HepG2 (cell line): ENCODE measurements at regions not wholly inside any gene's neighbourhood (a gene's known extent, or its start where the extent isn't known, plus 50 kb on each side); places are given as distances from the start of the nearest gene placed in this dataset.

ENCODE experiments used
- ATAC-seq: fragments of 200-7000 bp; cut with Tn5 transposase; 3 replicates; pipeline ENCODE4 v1.9.1; 2020; ENCODE audit warnings: mild to moderate bottlenecking, moderate library complexity
- BruUV-seq: library from RNA; stranded (reverse); fragments of 400-500 nt; replicated peaks from 2 replicates; lab custom pipeline; 2021; lab: Mats Ljungman, UMichigan
- CTCF ChIA-PET: fragments of 300-600 bp; formaldehyde crosslinking; extraction: SDS; loops from one replicate; lab custom pipeline; 2021; ENCODE audit warnings: low total read pairs, inconsistent platforms, low intra/inter-chr PET ratio; lab: Yijun Ruan, JAX
- POLR2A ChIA-PET: fragments of 350-600 bp; sonication (Branson Sonifier 250); formaldehyde crosslinking; loops from one replicate; lab custom pipeline; 2020; ENCODE audit warnings: antibody characterized with exemption, inconsistent platforms; lab: Yijun Ruan, JAX
- DNase-seq: peaks from one replicate; pipeline ENCODE4 v3.0.0-alpha.2; 2015; ENCODE audit warnings: low spot score
- FAIRE-seq: peaks from 3 replicates; lab custom pipeline; 2011; peaks lifted over from hg19 to GRCh38; lab: Jason Lieb, UNC
- H2AFZ ChIP-seq: one replicate; pipeline ENCODE4 v1.6.1; 2011; ENCODE audit warnings: low read length, inconsistent platforms
- H3K27ac ChIP-seq: fragments of 300-600 bp; 3 replicates; pipeline ENCODE4 v1.8.0; 2011; ENCODE audit warnings: mixed run types, mild to moderate bottlenecking, mixed read lengths, low read length, inconsistent platforms; ENCODE audit not compliant: insufficient read depth; ENCODE audit errors: extremely low read length
- H3K27me3 ChIP-seq, 2 experiments: fragments of 200-600 bp in 1 of 2; 2 replicates in 1 of 2; 3 replicates in 1 of 2; pipeline versions ENCODE4 v1.6.0 to v1.8.0; 2011; ENCODE audit warnings: low read length in 2 of 2, mild to moderate bottlenecking in 2 of 2, moderate library complexity in 2 of 2, inconsistent platforms in 1 of 2; ENCODE audit not compliant: insufficient read depth in 2 of 2, control insufficient read depth in 1 of 2
- H3K36me3 ChIP-seq, 2 experiments: fragments of 200-600 bp in 1 of 2; replicated peaks in 1 of 2; 2 replicates in 1 of 2; 3 replicates in 1 of 2; pipeline versions ENCODE4 v1.5.1 to v1.8.0; 2011; ENCODE audit warnings: low read length in 2 of 2, inconsistent platforms in 1 of 2; ENCODE audit not compliant: insufficient read depth in 2 of 2, control insufficient read depth in 1 of 2
- H3K4me1 ChIP-seq: 2 replicates; pipeline ENCODE4 v1.5.1; 2012; ENCODE audit warnings: low read length, inconsistent platforms; ENCODE audit not compliant: insufficient read depth
- H3K4me2 ChIP-seq: 2 replicates; pipeline ENCODE4 v1.6.0; 2011; ENCODE audit warnings: low read depth, low read length, inconsistent platforms
- H3K4me3 ChIP-seq, 3 experiments: fragments of 200-600 bp in 1 of 3; sonication (generic), shearing (Covaris generic) in 1 of 3; replicated peaks in 1 of 3; 2 replicates each; pipeline ENCODE4 v1.5.1; 2011 to 2016; ENCODE audit warnings: low read length in 3 of 3, inconsistent platforms in 2 of 3, low read depth in 2 of 3, mild to moderate bottlenecking in 2 of 3, control low read depth in 1 of 3, mixed read lengths in 1 of 3; ENCODE audit not compliant: insufficient read depth in 1 of 3
- H3K79me2 ChIP-seq: one replicate; pipeline ENCODE4 v1.6.1; 2011; ENCODE audit warnings: low read length, inconsistent platforms; ENCODE audit not compliant: insufficient read depth
- H3K9ac ChIP-seq: 2 replicates; pipeline ENCODE4 v1.6.0; 2011; ENCODE audit warnings: mild to moderate bottlenecking, low read depth, low read length, inconsistent platforms; ENCODE audit not compliant: insufficient read depth
- H3K9me3 ChIP-seq: 2 replicates; pipeline ENCODE4 v1.5.1; 2012; ENCODE audit warnings: mild to moderate bottlenecking, low read length
- H4K20me1 ChIP-seq: 2 replicates; pipeline ENCODE4 v1.6.0; 2011; ENCODE audit warnings: inconsistent platforms, mild to moderate bottlenecking, low read length, moderate library complexity; ENCODE audit not compliant: insufficient read depth
- HNF1B ChIP-seq: sonication (generic); formaldehyde crosslinking; IDR thresholded peaks from 2 replicates; pipeline ENCODE4 v1.5.1; 2020; ENCODE audit warnings: mild to moderate bottlenecking, moderate library complexity, missing genetic modification reagents
- HOMEZ ChIP-seq: IDR thresholded peaks from 2 replicates; pipeline ENCODE4 v1.6.1; 2016; ENCODE audit warnings: low read depth
- PRDM4 ChIP-seq: sonication (generic); formaldehyde crosslinking; IDR thresholded peaks from 2 replicates; pipeline ENCODE4 v1.9.0; 2021; ENCODE audit warnings: missing genetic modification reagents, borderline replicate concordance
- SAP130 ChIP-seq: IDR thresholded peaks from 2 replicates; pipeline ENCODE4 v1.6.1; 2016; ENCODE audit warnings: low read depth
- SP140L ChIP-seq: sonication (generic); formaldehyde crosslinking; IDR thresholded peaks from 2 replicates; pipeline ENCODE4 v1.4.0; 2020; ENCODE audit warnings: missing genetic modification reagents, borderline replicate concordance
- ZNF615 ChIP-seq: sonication (generic); formaldehyde crosslinking; IDR thresholded peaks from 2 replicates; pipeline ENCODE4 v1.5.0; 2020; ENCODE audit warnings: mild to moderate bottlenecking, missing genetic modification reagents, borderline replicate concordance
- ZNF703 ChIP-seq: sonication (generic); formaldehyde crosslinking; IDR thresholded peaks from 2 replicates; pipeline ENCODE4 v1.5.1; 2020; ENCODE audit warnings: missing genetic modification reagents, mild to moderate bottlenecking, moderate library complexity, borderline replicate concordance
- ZNF816 ChIP-seq: sonication (generic); formaldehyde crosslinking; IDR thresholded peaks from 2 replicates; pipeline ENCODE4 v1.8.0; 2022; ENCODE audit warnings: missing genetic modification reagents, mild to moderate bottlenecking, borderline replicate concordance
- ZNF891 ChIP-seq: sonication (generic); formaldehyde crosslinking; IDR thresholded peaks from 2 replicates; pipeline ENCODE4 v1.5.0; 2020; ENCODE audit warnings: mild to moderate bottlenecking, missing genetic modification reagents
- WGBS: methylation state at CpG from one replicate; pipeline ENCODE4 v1.1.6; 2017; ENCODE audit warnings: low lambda C conversion rate; 5-methylcytosine and 5-hydroxymethylcytosine counted together
- in situ Hi-C: cut with HindIII; loops from 2 replicates; pipeline ENCODE4 v1.10.0; 2017; ENCODE audit warnings: low pct_unique_long_range_greater_than_20kb; ENCODE audit not compliant: extremely low pct_ligation_motif_present
- intact Hi-C: fragments of 100-400 bp; cut with micrococcal nuclease; formaldehyde crosslinking; loops from one replicate; pipeline ENCODE4 v1.10.0; 2022; ENCODE audit not compliant: unreplicated experiment

- TF ChIP-seq PRDM4 (CRISPR knock-in tag) (no peak), ZNF703 (CRISPR knock-in tag) (no peak)
- TF ChIP-seq, all 625 proteins: peak for 0
Observed at GRCh38 chr13:106159295-106160195, 375.9 kb downstream of the EFNB2 start (continued).

GRCh38 chr13:106156468-106156867 lies 379.0 kb downstream of the EFNB2 start:
- in situ Hi-C loops, result no loop called here
- Histone ChIP-seq H3K4me2 (no peak overlapping the region), H2AFZ (no peak overlapping the region), H3K9ac (no peak overlapping the region), H3K4me3 (no peak overlapping the region), H3K27ac (no peak overlapping the region), H3K27me3 (0 out of 5 replicates have a peak, but pooled peaks cover 0 to 1% of the 10 kb centered on the region in 2 experiments), H4K20me1 (no peaks in the 10 kb centered on the region), H3K36me3 (no peaks in the 10 kb centered on the region), H3K4me1 (no peaks in the 10 kb centered on the region), H3K79me2 (no peaks in the 10 kb centered on the region), H3K9me3 (no peaks in the 10 kb centered on the region)
- POLR2A ChIA-PET, result no interaction called here
- CTCF ChIA-PET, result no interaction called here
- ATAC-seq, result no peak
- no peak for DNase-seq
- intact Hi-C loops, result no loop called here
- TF ChIP-seq ZNF615 (CRISPR knock-in tag) (no peak), SP140L (no peak), HOMEZ (no peak), SAP130 (CRISPR knock-in tag) (no peak), ZNF816 (no peak), HNF1B (no peak), ZNF891 (CRISPR knock-in tag) (no peak)
- no peak for FAIRE-seq
- no TSS peak for BruUV-seq
- WGBS, result 2% methylated on average over 4 of the region's 4 CpGs
